H7 (cell line): ENCODE measurements at regions not wholly inside any gene's neighbourhood (a gene's known extent, or its start where the extent isn't known, plus 50 kb on each side); places are given as distances from the start of the nearest gene placed in this dataset.
A peak's percentile ranks its signal among the peaks of the same experiment; 100 is the strongest.

Experiments used
- DNase-seq: peaks from one replicate; pipeline ENCODE4 v3.0.0; 2012
- H3K27me3 ChIP-seq: 2 replicates; pipeline ENCODE4 v1.6.0; 2011; ENCODE audit warnings: mild to moderate bottlenecking, low read length; ENCODE audit not compliant: control insufficient read depth, insufficient read depth
- H3K36me3 ChIP-seq: replicated peaks from 2 replicates; pipeline ENCODE4 v1.5.1; 2011; ENCODE audit warnings: low read length; ENCODE audit not compliant: control insufficient read depth, insufficient read depth
- H3K4me3 ChIP-seq: 2 replicates; pipeline ENCODE4 v1.5.1; 2011; ENCODE audit warnings: low read depth, mild to moderate bottlenecking, control low read depth, low read length, moderate library complexity; ENCODE audit not compliant: insufficient read depth

DNA sequence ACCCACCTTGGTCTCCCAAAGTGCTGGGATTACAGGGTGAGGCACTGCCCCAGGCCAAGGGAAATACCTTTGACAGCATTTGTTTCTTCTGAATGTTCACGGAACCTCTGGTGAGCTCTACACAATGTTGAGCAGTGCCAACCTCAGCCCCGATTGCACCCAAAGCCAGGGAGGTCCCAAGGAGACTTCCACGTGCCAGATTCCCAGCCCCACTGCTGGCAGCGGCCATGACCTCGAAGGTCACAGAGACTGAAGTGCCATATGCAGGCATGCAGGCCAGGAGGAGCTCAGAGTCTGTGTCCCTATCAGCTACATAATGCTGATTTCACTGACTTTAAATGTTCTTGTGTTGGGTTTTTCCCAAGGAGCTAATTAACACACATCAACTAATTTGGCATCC is 226.4 kb upstream of the FOXF1 start:
- no peak for DNase-seq
- Histone ChIP-seq H3K27me3 (peaks cover 52% of the 10 kb centered on the region), H3K36me3 (no peaks in the 10 kb centered on the region), H3K4me3 (no peak overlapping the region)

GRCh38 chr16:86285421-86285820 is 224.9 kb upstream of the FOXF1 start:
- Histone ChIP-seq H3K4me3 (no peak overlapping the region), H3K27me3 (peaks cover 67% of the 10 kb centered on the region), H3K36me3 (no peaks in the 10 kb centered on the region)
- DNase-seq, result peak; percentile 32

DNA sequence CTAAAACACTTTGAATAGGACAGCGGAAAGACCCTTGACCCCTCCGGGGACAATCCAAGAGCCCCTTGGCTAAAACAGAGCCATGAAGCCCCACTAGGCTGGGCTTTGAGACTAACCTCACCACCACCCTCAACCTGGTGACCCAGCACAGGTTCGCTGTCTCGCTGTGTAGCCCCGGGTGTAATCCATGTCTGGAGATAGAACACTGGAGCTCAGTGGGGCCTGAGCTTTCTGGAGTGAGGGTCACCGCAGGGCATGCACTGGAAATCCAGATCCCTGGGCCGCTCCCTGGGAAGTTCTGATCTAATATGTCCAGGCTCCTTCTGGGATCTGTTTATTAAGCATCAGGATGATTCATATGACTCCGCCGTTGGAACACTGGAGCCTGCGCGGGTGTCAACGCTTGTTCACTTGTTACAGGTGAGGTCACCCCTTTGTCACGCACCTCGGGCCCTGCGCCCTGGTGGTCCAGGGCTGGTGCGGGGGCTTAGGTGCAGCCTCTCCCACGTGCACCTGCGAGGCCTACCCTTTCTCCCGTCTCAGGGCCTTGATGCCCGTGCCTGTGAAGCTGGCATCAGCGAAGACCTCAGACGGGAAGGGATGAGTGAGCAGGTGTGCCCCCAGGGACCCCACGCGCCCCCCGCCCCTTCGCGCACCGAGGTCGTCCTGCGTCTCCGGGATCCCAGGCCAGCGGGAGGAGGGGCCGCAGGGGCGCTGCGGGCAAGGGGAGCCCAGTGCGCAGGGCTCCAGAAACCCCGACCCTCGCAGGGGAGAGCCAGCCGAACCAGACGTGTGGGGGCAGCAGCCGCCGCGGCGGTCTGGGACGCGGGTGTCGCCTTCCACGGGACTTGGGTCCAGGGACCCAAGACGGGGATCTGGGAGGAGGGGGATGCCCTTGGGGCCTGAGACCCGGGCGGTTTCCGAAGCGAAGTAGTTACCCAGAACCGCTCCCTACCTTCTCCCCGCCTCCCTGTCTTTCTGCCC is 224.1 kb upstream of the FOXF1 start:
- Histone ChIP-seq H3K27me3 (peaks cover 72% of the 10 kb centered on the region), H3K36me3 (no peaks in the 10 kb centered on the region), H3K4me3 (peak overlapping the region; percentile 54)
- peak; percentile 80 for DNase-seq

- peak overlapping the region; percentile 54 for H3K4me3 ChIP-seq
- H3K36me3 ChIP-seq, result no peaks in the 10 kb centered on the region
- peak; percentile 89 for DNase-seq
- peaks cover 72% of the 10 kb centered on the region for H3K27me3 ChIP-seq
These were observed 223.2 kb upstream of the FOXF1 start for GRCh38 chr16:86286991-86287663.

- peak; percentile 51 for DNase-seq
- Histone ChIP-seq H3K36me3 (no peaks in the 10 kb centered on the region), H3K4me3 (peak overlapping the region; percentile 54), H3K27me3 (peaks cover 76% of the 10 kb centered on the region)
These were observed 222.6 kb upstream of the FOXF1 start for GRCh38 chr16:86287664-86288201.

- peaks cover 71% of the 10 kb centered on the region for H3K27me3 ChIP-seq
- DNase-seq, result peak; percentile 77
- H3K36me3 ChIP-seq, result no peaks in the 10 kb centered on the region
- H3K4me3 ChIP-seq, result no peak overlapping the region
These were observed 221.5 kb upstream of the FOXF1 start for GRCh38 chr16:86288716-86289294.

DNA sequence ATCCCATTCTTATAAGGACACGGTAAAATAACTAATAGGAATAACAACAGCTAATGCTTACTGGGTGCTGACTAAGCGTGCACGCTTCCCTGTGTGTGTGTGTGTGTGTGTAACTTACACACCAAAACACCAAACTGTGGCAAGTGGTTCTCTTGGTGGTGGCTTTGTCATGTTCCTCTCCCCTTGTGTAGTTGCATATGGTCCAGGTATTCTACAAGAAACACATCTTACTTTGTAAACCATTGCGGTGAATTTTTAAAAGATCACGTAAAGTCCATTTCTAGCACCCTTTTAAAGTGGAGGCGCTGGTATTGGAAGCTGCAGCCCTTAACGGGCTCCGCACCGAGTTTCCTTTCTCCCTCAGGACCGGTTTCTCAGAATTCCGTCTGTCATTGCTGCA is 221.0 kb upstream of the FOXF1 start:
- Histone ChIP-seq H3K4me3 (no peak overlapping the region), H3K27me3 (peaks cover 69% of the 10 kb centered on the region)
- no peak for DNase-seq

GRCh38 chr16:86289907-86290306 is 220.4 kb upstream of the FOXF1 start:
- Histone ChIP-seq H3K36me3 (no peaks in the 10 kb centered on the region), H3K27me3 (peaks cover 64% of the 10 kb centered on the region), H3K4me3 (no peak overlapping the region)
- DNase-seq, result no peak

More for the DNA sequence above, 221.0 kb upstream of the FOXF1 start:
- H3K36me3 ChIP-seq, result no peaks in the 10 kb centered on the region

DNA sequence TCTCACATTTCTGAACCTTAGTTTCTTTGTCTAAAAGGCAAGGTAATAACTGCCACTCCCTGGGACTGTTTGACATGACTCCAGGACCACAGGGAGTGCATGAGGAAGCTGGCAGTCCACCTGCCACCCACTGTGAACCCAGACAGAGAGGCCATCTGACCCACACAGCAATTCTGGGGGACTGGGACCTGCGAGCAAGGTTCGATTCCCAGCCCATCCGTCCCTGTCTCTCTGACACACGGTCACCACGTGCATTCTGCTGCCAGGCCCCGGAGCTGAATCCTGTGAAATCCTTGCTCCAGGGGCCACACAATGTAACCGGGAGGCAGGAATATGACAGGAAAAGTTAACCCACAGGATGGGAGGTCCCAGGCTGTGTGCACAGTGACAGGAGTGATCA is 218.8 kb upstream of the FOXF1 start:
- H3K27me3 ChIP-seq, result peaks cover 48% of the 10 kb centered on the region
- no peak overlapping the region for H3K4me3 ChIP-seq

DNA sequence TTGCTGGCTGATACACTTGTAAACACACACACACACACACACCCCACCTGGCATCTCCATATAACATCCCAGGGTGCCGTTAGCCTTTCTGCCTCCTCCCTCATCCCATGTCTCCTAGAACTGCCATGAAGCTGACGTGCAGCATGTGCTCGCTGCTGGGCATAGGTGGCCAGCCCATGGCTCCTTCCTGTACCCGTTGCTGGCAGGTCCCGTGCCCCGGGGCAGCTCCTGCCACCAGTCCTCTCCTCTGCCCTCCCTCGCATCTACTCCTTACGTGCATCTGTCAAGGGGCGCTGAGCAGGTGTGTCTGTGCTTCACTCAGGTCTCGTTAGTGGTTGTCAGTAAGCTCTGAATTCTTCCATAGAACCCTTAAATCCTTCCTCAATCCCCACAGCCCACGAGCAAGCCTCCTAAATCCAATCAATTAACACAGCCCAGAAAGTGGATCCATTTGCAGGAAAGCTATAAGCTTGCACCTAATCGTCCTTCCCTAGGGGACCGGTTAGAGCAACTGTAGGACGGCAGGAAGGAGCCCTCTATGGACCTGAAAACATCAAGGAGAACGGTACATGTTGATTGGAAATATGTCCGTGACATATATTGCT is 218.1 kb upstream of the FOXF1 start:
- Histone ChIP-seq H3K4me3 (no peak overlapping the region), H3K27me3 (peaks cover 40% of the 10 kb centered on the region), H3K36me3 (no peaks in the 10 kb centered on the region)
- no peak for DNase-seq

More for the DNA sequence above, 218.8 kb upstream of the FOXF1 start:
- DNase-seq, result no peak
- no peaks in the 10 kb centered on the region for H3K36me3 ChIP-seq

GRCh38 chr16:86292942-86293341 is 217.4 kb upstream of the FOXF1 start:
- Histone ChIP-seq H3K4me3 (no peak overlapping the region), H3K36me3 (no peaks in the 10 kb centered on the region), H3K27me3 (peaks cover 38% of the 10 kb centered on the region)
- no peak for DNase-seq

DNA sequence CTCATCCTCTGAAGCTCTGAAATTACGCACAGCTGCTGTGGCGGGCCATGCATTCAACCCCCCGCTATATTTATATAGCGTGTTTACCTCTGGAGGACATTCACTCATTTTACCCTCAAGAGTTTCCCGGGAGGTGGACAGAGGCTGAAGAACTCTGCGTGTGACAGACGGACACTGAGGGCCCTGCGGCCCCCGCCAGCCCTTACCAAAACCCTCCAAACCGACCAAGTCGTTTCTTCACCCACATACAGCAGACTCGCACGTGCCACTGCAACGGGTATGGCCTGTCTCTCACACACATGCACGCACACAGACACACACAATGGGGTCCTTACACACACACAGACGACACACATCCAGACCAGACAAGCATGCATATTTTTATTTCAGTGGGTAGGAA is 216.4 kb upstream of the FOXF1 start:
- Histone ChIP-seq H3K36me3 (no peaks in the 10 kb centered on the region), H3K4me3 (no peak overlapping the region), H3K27me3 (peaks cover 29% of the 10 kb centered on the region)
- DNase-seq, result no peak

- peaks cover 21% of the 10 kb centered on the region for H3K27me3 ChIP-seq
These were observed 215.7 kb upstream of the FOXF1 start for GRCh38 chr16:86294535-86295196.

DNA sequence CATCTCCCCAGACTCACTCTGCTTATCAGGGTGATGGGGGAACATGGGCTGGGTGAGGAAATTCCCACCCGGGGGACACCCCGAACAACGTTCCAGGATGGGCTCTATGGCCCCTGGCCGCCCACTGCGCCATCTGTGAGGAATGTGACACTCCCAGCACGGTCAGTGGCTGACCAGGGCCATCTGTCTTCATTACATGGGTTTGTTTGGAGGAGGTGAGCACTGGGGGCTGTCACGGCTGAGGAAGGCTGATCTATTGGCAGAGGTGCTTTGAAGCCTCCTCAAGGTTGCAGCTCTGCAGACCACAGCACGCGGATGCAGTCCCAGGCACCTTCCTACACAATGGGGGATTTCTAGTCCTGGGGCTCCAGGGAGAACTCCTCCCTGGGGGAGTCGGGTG is 214.1 kb upstream of the FOXF1 start:
- Histone ChIP-seq H3K36me3 (no peaks in the 10 kb centered on the region), H3K4me3 (no peak overlapping the region), H3K27me3 (peaks cover 8% of the 10 kb centered on the region; the same call in 1 of the 2 replicates)
- DNase-seq, result no peak

More at GRCh38 chr16:86294535-86295196, 215.7 kb upstream of the FOXF1 start:
- no peaks in the 10 kb centered on the region for H3K36me3 ChIP-seq
- DNase-seq, result no peak
- no peak overlapping the region for H3K4me3 ChIP-seq
